Neuronal stem cell (in vitro differentiated cells): ENCODE measurements at regions not wholly inside any gene's neighbourhood (a gene's known extent, or its start where the extent isn't known, plus 50 kb on each side); places are given as distances from the start of the nearest gene placed in this dataset.

ENCODE experiments used
- DNase-seq: peaks from one replicate; pipeline ENCODE4 v3.0.0-alpha.2; 2013; ENCODE audit warnings: low spot score
- H2AFZ ChIP-seq: one replicate; pipeline ENCODE4 v1.6.1; 2013; ENCODE audit warnings: mild to moderate bottlenecking, low read length, inconsistent platforms
- H2AK5ac ChIP-seq: 2 replicates; pipeline ENCODE4 v1.6.1; 2013; ENCODE audit warnings: low read depth, mild to moderate bottlenecking, inconsistent platforms, low read length, moderate library complexity, mixed read lengths
- H2BK120ac ChIP-seq: 2 replicates; pipeline ENCODE4 v1.6.1; 2013; ENCODE audit warnings: low read depth, mild to moderate bottlenecking, inconsistent platforms, low read length, moderate library complexity, mixed read lengths
- H2BK12ac ChIP-seq: one replicate; pipeline ENCODE4 v1.6.1; 2013; ENCODE audit warnings: low read length, inconsistent platforms
- H2BK15ac ChIP-seq: 2 replicates; pipeline ENCODE4 v1.6.1; 2013; ENCODE audit warnings: mild to moderate bottlenecking, low read length, inconsistent platforms, mixed read lengths
- H2BK5ac ChIP-seq: one replicate; pipeline ENCODE4 v1.6.1; 2013; ENCODE audit warnings: inconsistent platforms, mild to moderate bottlenecking, low read length, moderate library complexity
- H3K14ac ChIP-seq: one replicate; pipeline ENCODE4 v1.6.1; 2013; ENCODE audit warnings: low read length, inconsistent platforms
- H3K18ac ChIP-seq: 2 replicates; pipeline ENCODE4 v1.6.1; 2013; ENCODE audit warnings: low read length, inconsistent platforms
- H3K23ac ChIP-seq: 2 replicates; pipeline ENCODE4 v1.6.1; 2013; ENCODE audit warnings: low read depth, mild to moderate bottlenecking, mixed read lengths, low read length, inconsistent platforms; ENCODE audit not compliant: poor library complexity
- H3K27ac ChIP-seq: replicated peaks from 3 replicates; pipeline ENCODE4 v1.5.1; 2013; ENCODE audit warnings: low read length, inconsistent platforms
- H3K27me3 ChIP-seq, 3 experiments: 2 replicates each; pipeline ENCODE4 v1.6.1; 2013; ENCODE audit warnings: low read length in 3 of 3, mild to moderate bottlenecking in 2 of 3, inconsistent platforms in 1 of 3, low read depth in 1 of 3, mixed read lengths in 1 of 3, moderate library complexity in 1 of 3; ENCODE audit not compliant: control insufficient read depth in 3 of 3, insufficient read depth in 3 of 3
- H3K36me3 ChIP-seq, 2 donors: replicated peaks in 1 of 2; 2 replicates each; pipeline ENCODE4 v1.6.1; 2013; ENCODE audit warnings: low read length in 2 of 2; ENCODE audit not compliant: control insufficient read depth in 2 of 2, insufficient read depth in 2 of 2
- H3K4ac ChIP-seq: 2 replicates; pipeline ENCODE4 v1.6.1; 2013; ENCODE audit warnings: inconsistent platforms, mild to moderate bottlenecking, low read length, moderate library complexity
- H3K4me1 ChIP-seq, 2 donors: 1 replicate in 1 of 2; 2 replicates in 1 of 2; pipeline ENCODE4 v1.6.1; 2013; ENCODE audit warnings: low read length in 2 of 2, low read depth in 1 of 2; ENCODE audit not compliant: control insufficient read depth in 2 of 2, insufficient read depth in 1 of 2
- H3K4me2 ChIP-seq: one replicate; pipeline ENCODE4 v1.6.1; 2013; ENCODE audit warnings: mild to moderate bottlenecking, low read length, inconsistent platforms; ENCODE audit not compliant: insufficient read depth, poor library complexity, severe bottlenecking
- H3K4me3 ChIP-seq, 2 donors: 2 replicates each; pipeline ENCODE4 v1.5.1; 2013; ENCODE audit warnings: low read length in 2 of 2, mild to moderate bottlenecking in 2 of 2, inconsistent platforms in 1 of 2, moderate library complexity in 1 of 2
- H3K79me1 ChIP-seq: one replicate; pipeline ENCODE4 v1.6.1; 2013; ENCODE audit warnings: low read depth, mild to moderate bottlenecking, inconsistent platforms, low read length, moderate library complexity
- H3K9ac ChIP-seq: one replicate; pipeline ENCODE4 v1.6.1; 2013; ENCODE audit warnings: mild to moderate bottlenecking, low read depth, low read length, inconsistent platforms; ENCODE audit not compliant: poor library complexity
- H3K9me3 ChIP-seq, 2 donors: replicated peaks in 1 of 2; 2 replicates each; pipeline versions ENCODE3 to v1.6.1; 2013; ENCODE audit warnings: low read length in 2 of 2, mild to moderate bottlenecking in 2 of 2, inconsistent platforms in 1 of 2, low read depth in 1 of 2, mixed read lengths in 1 of 2, moderate library complexity in 1 of 2; ENCODE audit not compliant: control insufficient read depth in 2 of 2, insufficient read depth in 1 of 2
- H4K8ac ChIP-seq: one replicate; pipeline ENCODE4 v1.6.1; 2013; ENCODE audit warnings: low read depth, mild to moderate bottlenecking, inconsistent platforms, low read length, moderate library complexity
- H4K91ac ChIP-seq: one replicate; pipeline ENCODE4 v1.6.1; 2013; ENCODE audit warnings: low read length, low read depth, mild to moderate bottlenecking, inconsistent platforms; ENCODE audit not compliant: poor library complexity
- WGBS, 2 donors: extraction: QIAGEN DNeasy Blood & Tissue Kit; methylation state at CpG; one replicate each; pipeline ENCODE4 v1.1.7; 2013; ENCODE audit warnings: missing lambda C conversion rate in 2 of 2, mixed read lengths in 1 of 2; ENCODE audit not compliant: insufficient read length in 2 of 2, insufficient replicate concordance in 1 of 2; ENCODE audit errors: extremely low coverage in 2 of 2; 5-methylcytosine and 5-hydroxymethylcytosine counted together

GRCh38 chr15:70383856-70384255 lies 286.1 kb upstream of the TLE3 start:
- no peak overlapping the region for H3K4me3 ChIP-seq
- no peak overlapping the region for H2BK5ac ChIP-seq
- WGBS, 2 donors: no CpG with 5 or more reads among the region's 8 CpGs
- DNase-seq: no peak
- peaks cover 0 to 3% of the 10 kb centered on the region in 2 donors for H3K9me3 ChIP-seq
- H2BK12ac ChIP-seq: no peak overlapping the region
- H4K91ac ChIP-seq: no peak overlapping the region
- no peak overlapping the region for H3K9ac ChIP-seq
- no peaks in the 10 kb centered on the region for H3K79me1 ChIP-seq
- H4K8ac ChIP-seq: no peak overlapping the region
- H2BK15ac ChIP-seq: peak overlapping the region; percentile 13
- no peaks in the 10 kb centered on the region for H3K4me1 ChIP-seq
- H3K18ac ChIP-seq: peak overlapping the region; percentile 22
- no peak overlapping the region for H3K23ac ChIP-seq
- peak overlapping the region; percentile 3 for H2BK120ac ChIP-seq
- H2AFZ ChIP-seq: no peak overlapping the region
- no peaks in the 10 kb centered on the region for H3K36me3 ChIP-seq
- no peak overlapping the region for H3K4ac ChIP-seq
- peak overlapping the region; percentile 49 for H2AK5ac ChIP-seq
- H3K27ac ChIP-seq: no peak overlapping the region
- H3K4me2 ChIP-seq: no peak overlapping the region
- peaks cover 0 to 1% (median 0%) of the 10 kb centered on the region in 3 experiments for H3K27me3 ChIP-seq
- no peak overlapping the region for H3K14ac ChIP-seq

GRCh38 chr15:70382762-70383458 lies 285.2 kb upstream of the TLE3 start:
- H3K4me2 ChIP-seq: no peak overlapping the region
- no peak overlapping the region for H3K27ac ChIP-seq
- no peaks in the 10 kb centered on the region for H3K36me3 ChIP-seq
- no peak overlapping the region for H3K4me3 ChIP-seq
- H3K9me3 ChIP-seq: peaks cover 0 to 3% of the 10 kb centered on the region in 2 donors
- peak overlapping the region; percentile 70 for H2BK15ac ChIP-seq
- H3K9ac ChIP-seq: no peak overlapping the region
- no peak overlapping the region for H2AFZ ChIP-seq
- H3K4me1 ChIP-seq: peaks cover 0 to 5% of the 10 kb centered on the region in 2 donors
- no peak overlapping the region for H2BK5ac ChIP-seq
- H2BK120ac ChIP-seq: no peak overlapping the region
- no CpG with 5 or more reads among the region's 14 CpGs for WGBS, 2 donors
- peak overlapping the region; percentile 12 for H3K23ac ChIP-seq
- H2AK5ac ChIP-seq: no peak overlapping the region
- H3K18ac ChIP-seq: no peak overlapping the region
- H2BK12ac ChIP-seq: no peak overlapping the region
- no peak for DNase-seq
- H3K14ac ChIP-seq: no peak overlapping the region
- H4K91ac ChIP-seq: no peak overlapping the region
- no peak overlapping the region for H4K8ac ChIP-seq
- H3K4ac ChIP-seq: no peak overlapping the region
- H3K27me3 ChIP-seq: peaks cover 0 to 8% (median 0%) of the 10 kb centered on the region in 3 experiments
- no peaks in the 10 kb centered on the region for H3K79me1 ChIP-seq

- no peak overlapping the region for H4K8ac ChIP-seq
- H2BK120ac ChIP-seq: no peak overlapping the region
- H3K23ac ChIP-seq: no peak overlapping the region
- no peak overlapping the region for H3K18ac ChIP-seq
- H3K4ac ChIP-seq: no peak overlapping the region
- H4K91ac ChIP-seq: no peak overlapping the region
- H3K4me3 ChIP-seq: no peak overlapping the region
- no peak overlapping the region for H2BK12ac ChIP-seq
- H3K4me1 ChIP-seq: peaks cover 0 to 10% of the 10 kb centered on the region in 2 donors
- no peak overlapping the region for H3K4me2 ChIP-seq
- H2BK5ac ChIP-seq: no peak overlapping the region
- no peak overlapping the region for H2AFZ ChIP-seq
- DNase-seq: no peak
- H3K9ac ChIP-seq: no peak overlapping the region
- H3K27ac ChIP-seq: no peak overlapping the region
- H3K14ac ChIP-seq: no peak overlapping the region
- WGBS, 2 donors: no CpG with 5 or more reads among the region's 7 CpGs
- no peak overlapping the region for H2BK15ac ChIP-seq
- no peaks in the 10 kb centered on the region for H3K36me3 ChIP-seq
- no peaks in the 10 kb centered on the region for H3K79me1 ChIP-seq
- peaks cover 0 to 3% of the 10 kb centered on the region in 2 donors for H3K9me3 ChIP-seq
- no peak overlapping the region for H2AK5ac ChIP-seq
- peaks cover 0 to 15% (median 0%) of the 10 kb centered on the region in 3 experiments for H3K27me3 ChIP-seq
Measured at GRCh38 chr15:70382009-70382749, 284.5 kb upstream of the TLE3 start.
